HCT116 (cell line): ENCODE measurements at regions not wholly inside any gene's neighbourhood (a gene's known extent, or its start where the extent isn't known, plus 50 kb on each side); places are given as distances from the start of the nearest gene placed in this dataset.

Experiments
- ATAC-seq: fragments of 200-7000 bp; cut with Tn5 transposase; 2 replicates; pipeline ENCODE4 v1.9.1; 2020; ENCODE audit warnings: mild to moderate bottlenecking, moderate library complexity
- BruUV-seq: library from RNA; stranded (reverse); fragments of 400-500 nt; replicated peaks from 2 replicates; lab custom pipeline; 2021; lab: Mats Ljungman, UMichigan
- CTCF ChIA-PET: fragments of 300-600 bp; sonication (Branson Sonifier 250); formaldehyde crosslinking; loops from one replicate; lab custom pipeline; 2021; ENCODE audit warnings: antibody characterized with exemption; lab: Charles Lee
- POLR2A ChIA-PET: fragments of 300-600, 350-600 bp; sonication (Branson Sonifier 250); formaldehyde crosslinking; loops from one replicate; lab custom pipeline; 2021; ENCODE audit warnings: antibody characterized with exemption; lab: Charles Lee
- RAD21 ChIA-PET, 2 experiments: fragments of 300-600 bp; sonication (Branson Sonifier 250); formaldehyde crosslinking; loops; one replicate each; lab custom pipeline; 2023; ENCODE audit warnings: low total read pairs in 2 of 2; ENCODE audit not compliant: uncharacterized antibody in 2 of 2, unreplicated experiment in 2 of 2, low non-redundant PET in 1 of 2; lab: Charles Lee
- DNase-seq: peaks from one replicate; pipeline ENCODE4 v3.0.0-alpha.2; 2010; ENCODE audit warnings: low read depth, low spot score
- H2AFZ ChIP-seq: fragments of 200-600 bp; shearing (Covaris generic), sonication (generic); 2 replicates; pipeline ENCODE4 v1.6.1; 2017; ENCODE audit warnings: low read depth, mixed run types, mixed read lengths, antibody characterized with exemption, low read length; ENCODE audit not compliant: poor library complexity, severe bottlenecking
- H3K27ac ChIP-seq: 2 replicates; pipeline ENCODE4 v1.5.1; 2012; ENCODE audit warnings: low read depth, low read length
- H3K27me3 ChIP-seq: fragments of 200-600 bp; sonication (generic); 2 replicates; pipeline ENCODE4 v1.6.1; 2016; ENCODE audit warnings: mixed run types, low read length, mixed read lengths; ENCODE audit not compliant: insufficient read depth
- H3K36me3 ChIP-seq, 2 experiments: fragments of 200-500 bp in 1 of 2; fragments of 200-600 bp in 1 of 2; sonication (Bioruptor generic) in 1 of 2; sonication (generic) in 1 of 2; 2 replicates each; pipeline versions ENCODE4 v1.5.1 to v1.6.1; 2014 to 2016; ENCODE audit warnings: low read length in 2 of 2, inconsistent platforms in 1 of 2, mixed read lengths in 1 of 2, mixed run types in 1 of 2; ENCODE audit not compliant: insufficient read depth in 2 of 2, control insufficient read depth in 1 of 2
- H3K4me1 ChIP-seq, 2 experiments: fragments of 200-600 bp in 1 of 2; sonication (generic) in 1 of 2; 2 replicates each; pipeline versions ENCODE4 v1.5.1 to v1.6.1; 2012 to 2017; ENCODE audit warnings: low read length in 2 of 2, inconsistent platforms in 1 of 2, mild to moderate bottlenecking in 1 of 2, mixed read lengths in 1 of 2, mixed run types in 1 of 2, moderate library complexity in 1 of 2; ENCODE audit not compliant: insufficient read depth in 2 of 2, control insufficient read depth in 1 of 2
- H3K4me2 ChIP-seq: fragments of 200-600 bp; sonication (generic); 2 replicates; pipeline ENCODE4 v1.6.1; 2017; ENCODE audit warnings: mixed run types, low read length, mixed read lengths
- H3K4me3 ChIP-seq, 2 experiments: fragments of 200-600 bp in 1 of 2; sonication (generic) in 1 of 2; replicated peaks in 1 of 2; 2 replicates each; pipeline ENCODE4 v1.5.1; 2011 to 2016; ENCODE audit warnings: low read length in 2 of 2, control low read depth in 1 of 2, low read depth in 1 of 2, mild to moderate bottlenecking in 1 of 2, mixed read lengths in 1 of 2, mixed run types in 1 of 2
- H3K79me2 ChIP-seq: fragments of 200-600 bp; sonication (generic); 2 replicates; pipeline ENCODE4 v1.6.1; 2017; ENCODE audit warnings: mild to moderate bottlenecking, mixed run types, low read length, moderate library complexity, mixed read lengths; ENCODE audit not compliant: insufficient read depth
- H3K9ac ChIP-seq: fragments of 200-600 bp; sonication (generic); 2 replicates; pipeline ENCODE4 v1.6.1; 2016; ENCODE audit warnings: low read length, mixed read lengths
- H3K9me2 ChIP-seq: fragments of 200-600 bp; sonication (generic), shearing (Covaris generic); 2 replicates; pipeline ENCODE4 v1.6.1; 2017; ENCODE audit warnings: mixed run types, mild to moderate bottlenecking, moderate library complexity; ENCODE audit not compliant: insufficient read depth
- H3K9me3 ChIP-seq, 2 experiments: fragments of 200-500 bp in 1 of 2; fragments of 200-600 bp in 1 of 2; sonication (Bioruptor generic) in 1 of 2; sonication (generic) in 1 of 2; 2 replicates each; pipeline ENCODE4 v1.6.1; 2014 to 2017; ENCODE audit warnings: low read length in 2 of 2, mixed read lengths in 2 of 2, inconsistent platforms in 1 of 2, low read depth in 1 of 2, mild to moderate bottlenecking in 1 of 2, mixed run types in 1 of 2, moderate library complexity in 1 of 2; ENCODE audit not compliant: control insufficient read depth in 1 of 2, insufficient read depth in 1 of 2
- H4K20me1 ChIP-seq: fragments of 200-600 bp; sonication (generic), shearing (Covaris generic); 2 replicates; pipeline ENCODE4 v1.6.1; 2017; ENCODE audit warnings: mixed run types, mild to moderate bottlenecking, moderate library complexity; ENCODE audit not compliant: insufficient read depth
- ATF3 ChIP-seq: IDR thresholded peaks from 2 replicates; pipeline ENCODE4 v1.6.1; 2012
- CBX3 ChIP-seq: IDR thresholded peaks from 2 replicates; pipeline ENCODE4 v1.6.1; 2012; ENCODE audit warnings: low read depth
- EGR1 ChIP-seq: IDR thresholded peaks from 2 replicates; pipeline ENCODE4 v1.6.1; 2012; ENCODE audit warnings: low read depth
- EZH2 ChIP-seq: fragments of 200-600 bp; sonication (generic); IDR thresholded peaks from 2 replicates; pipeline ENCODE4 v1.6.1; 2017; ENCODE audit warnings: antibody characterized with exemption, mixed run types
- EZH2phosphoT487 ChIP-seq: fragments of 200-600 bp; IDR thresholded peaks from 2 replicates; pipeline ENCODE4 v1.6.1; 2018; ENCODE audit warnings: antibody characterized with exemption, borderline replicate concordance
- FOSL1 ChIP-seq: IDR thresholded peaks from 2 replicates; pipeline ENCODE4 v1.6.1; 2012; ENCODE audit warnings: low read depth
- JUND ChIP-seq: IDR thresholded peaks from 2 replicates; pipeline ENCODE4 v1.6.1; 2012
- MAX ChIP-seq: IDR thresholded peaks from 2 replicates; pipeline ENCODE4 v1.6.1; 2012
- POLR2A ChIP-seq: IDR thresholded peaks from 2 replicates; pipeline ENCODE4 v1.7.0; 2011; ENCODE audit warnings: borderline replicate concordance; ENCODE audit not compliant: insufficient read depth, insufficient read length; ENCODE audit errors: extremely low read depth
- POLR2AphosphoS5 ChIP-seq: IDR thresholded peaks from 2 replicates; pipeline ENCODE4 v1.6.1; 2011; ENCODE audit warnings: mild to moderate bottlenecking, low read depth, low read length, moderate library complexity
- SIN3A ChIP-seq: IDR thresholded peaks from 2 replicates; pipeline ENCODE4 v1.6.1; 2012; ENCODE audit warnings: low read depth
- SP1 ChIP-seq: IDR thresholded peaks from 2 replicates; pipeline ENCODE4 v1.6.1; 2012; ENCODE audit warnings: low read depth
- SRF ChIP-seq: IDR thresholded peaks from 2 replicates; pipeline ENCODE4 v1.6.1; 2012; ENCODE audit warnings: low read depth
- TCF7L2 ChIP-seq: IDR thresholded peaks from 2 replicates; pipeline ENCODE4 v1.7.0; 2011; ENCODE audit warnings: borderline replicate concordance, inconsistent platforms; ENCODE audit not compliant: insufficient read depth, insufficient read length; ENCODE audit errors: extremely low read depth
- YY1 ChIP-seq: IDR thresholded peaks from 2 replicates; pipeline ENCODE4 v1.6.1; 2011; ENCODE audit warnings: low read length, low read depth, moderate library complexity, mild to moderate bottlenecking; ENCODE audit not compliant: insufficient replicate concordance; ENCODE audit errors: extremely low read depth
- ZBTB33 ChIP-seq: IDR thresholded peaks from 2 replicates; pipeline ENCODE4 v1.6.1; 2011; ENCODE audit warnings: mild to moderate bottlenecking, low read length, moderate library complexity; ENCODE audit not compliant: insufficient replicate concordance; ENCODE audit errors: extremely low read depth
- ZFX ChIP-seq: fragments of 450-650 bp; IDR thresholded peaks from 2 replicates; pipeline ENCODE4 v1.6.1; 2017
- ZNF274 ChIP-seq: fragments of 200-500 bp; sonication (Bioruptor generic); IDR thresholded peaks from 2 replicates; pipeline ENCODE4 v1.6.1; 2014; ENCODE audit warnings: mild to moderate bottlenecking, low read depth, low read length, inconsistent platforms
- intact Hi-C: fragments of 100-400 bp; cut with micrococcal nuclease; formaldehyde crosslinking; loops from 2 replicates; pipeline ENCODE4 v1.10.0; 2022
- TF ChIP-seq, protein P1 (sequence below), 3 experiments: fragments of 200-600 bp in 1 of 3; sonication (generic) in 1 of 3; IDR thresholded peaks in 2 of 3; conservative IDR thresholded peaks in 1 of 3; 2 replicates each; pipeline ENCODE4 v1.5.1; 2012 to 2017; ENCODE audit warnings: low read depth in 2 of 3, low read length in 2 of 3, antibody characterized with exemption in 1 of 3, borderline replicate concordance in 1 of 3, control low read depth in 1 of 3, mild to moderate bottlenecking in 1 of 3, mixed read lengths in 1 of 3, mixed run types in 1 of 3, moderate library complexity in 1 of 3; ENCODE audit not compliant: insufficient read depth in 1 of 3
- TF ChIP-seq, protein P2 (sequence below): IDR thresholded peaks from 2 replicates; pipeline ENCODE4 v1.6.1; 2012; ENCODE audit warnings: low read depth

GRCh38 chr3:88235102-88235501 is 85.3 kb downstream of the C3orf38 start:
- Histone ChIP-seq H3K9ac (no peak overlapping the region), H3K27ac (no peak overlapping the region), H3K4me1 (peaks cover 0 to 3% of the 10 kb centered on the region in 2 experiments; a peak in 1 of 4 replicates), H3K27me3 (no peaks in the 10 kb centered on the region), H3K9me2 (no peaks in the 10 kb centered on the region), H3K4me2 (no peak overlapping the region), H3K9me3 (no peaks in the 10 kb centered on the region), H3K36me3 (no peaks in the 10 kb centered on the region; a peak in 1 of 4 replicates), H3K79me2 (no peaks in the 10 kb centered on the region), H3K4me3 (no peak overlapping the region), H4K20me1 (no peaks in the 10 kb centered on the region), H2AFZ (no peak overlapping the region)
- intact Hi-C loops: no loop called here
- DNase-seq (no peak), ATAC-seq (no peak)
- no peak for TF ChIP-seq SIN3A
- no peak for TF ChIP-seq EZH2phosphoT487
- no peak for TF ChIP-seq EGR1
- TF ChIP-seq CBX3: no peak
- TF ChIP-seq TCF7L2: no peak
- TF ChIP-seq MAX: no peak
- no peak for TF ChIP-seq YY1
- TF ChIP-seq SP1: no peak
- TF ChIP-seq JUND: no peak
- no peak for TF ChIP-seq EZH2
- TF ChIP-seq, protein P1, sequence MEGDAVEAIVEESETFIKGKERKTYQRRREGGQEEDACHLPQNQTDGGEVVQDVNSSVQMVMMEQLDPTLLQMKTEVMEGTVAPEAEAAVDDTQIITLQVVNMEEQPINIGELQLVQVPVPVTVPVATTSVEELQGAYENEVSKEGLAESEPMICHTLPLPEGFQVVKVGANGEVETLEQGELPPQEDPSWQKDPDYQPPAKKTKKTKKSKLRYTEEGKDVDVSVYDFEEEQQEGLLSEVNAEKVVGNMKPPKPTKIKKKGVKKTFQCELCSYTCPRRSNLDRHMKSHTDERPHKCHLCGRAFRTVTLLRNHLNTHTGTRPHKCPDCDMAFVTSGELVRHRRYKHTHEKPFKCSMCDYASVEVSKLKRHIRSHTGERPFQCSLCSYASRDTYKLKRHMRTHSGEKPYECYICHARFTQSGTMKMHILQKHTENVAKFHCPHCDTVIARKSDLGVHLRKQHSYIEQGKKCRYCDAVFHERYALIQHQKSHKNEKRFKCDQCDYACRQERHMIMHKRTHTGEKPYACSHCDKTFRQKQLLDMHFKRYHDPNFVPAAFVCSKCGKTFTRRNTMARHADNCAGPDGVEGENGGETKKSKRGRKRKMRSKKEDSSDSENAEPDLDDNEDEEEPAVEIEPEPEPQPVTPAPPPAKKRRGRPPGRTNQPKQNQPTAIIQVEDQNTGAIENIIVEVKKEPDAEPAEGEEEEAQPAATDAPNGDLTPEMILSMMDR (IDR thresholded peaks at IDR 0.05 in 2 of 3, conservative IDR thresholded peaks at IDR 0.05 in 1 of 3; ENCODE audit: borderline replicate concordance in 1 of 3, insufficient read depth in 1 of 3, low read depth in 2 of 3, low read length in 2 of 3): no peak
- TF ChIP-seq FOSL1: no peak
- no peak for TF ChIP-seq ZFX
- TF ChIP-seq ATF3: no peak
- no peak for TF ChIP-seq POLR2AphosphoS5
- TF ChIP-seq SRF: no peak
- TF ChIP-seq ZNF274: no peak
- TF ChIP-seq ZBTB33: no peak
- no peak for TF ChIP-seq POLR2A
- TF ChIP-seq, protein P2, sequence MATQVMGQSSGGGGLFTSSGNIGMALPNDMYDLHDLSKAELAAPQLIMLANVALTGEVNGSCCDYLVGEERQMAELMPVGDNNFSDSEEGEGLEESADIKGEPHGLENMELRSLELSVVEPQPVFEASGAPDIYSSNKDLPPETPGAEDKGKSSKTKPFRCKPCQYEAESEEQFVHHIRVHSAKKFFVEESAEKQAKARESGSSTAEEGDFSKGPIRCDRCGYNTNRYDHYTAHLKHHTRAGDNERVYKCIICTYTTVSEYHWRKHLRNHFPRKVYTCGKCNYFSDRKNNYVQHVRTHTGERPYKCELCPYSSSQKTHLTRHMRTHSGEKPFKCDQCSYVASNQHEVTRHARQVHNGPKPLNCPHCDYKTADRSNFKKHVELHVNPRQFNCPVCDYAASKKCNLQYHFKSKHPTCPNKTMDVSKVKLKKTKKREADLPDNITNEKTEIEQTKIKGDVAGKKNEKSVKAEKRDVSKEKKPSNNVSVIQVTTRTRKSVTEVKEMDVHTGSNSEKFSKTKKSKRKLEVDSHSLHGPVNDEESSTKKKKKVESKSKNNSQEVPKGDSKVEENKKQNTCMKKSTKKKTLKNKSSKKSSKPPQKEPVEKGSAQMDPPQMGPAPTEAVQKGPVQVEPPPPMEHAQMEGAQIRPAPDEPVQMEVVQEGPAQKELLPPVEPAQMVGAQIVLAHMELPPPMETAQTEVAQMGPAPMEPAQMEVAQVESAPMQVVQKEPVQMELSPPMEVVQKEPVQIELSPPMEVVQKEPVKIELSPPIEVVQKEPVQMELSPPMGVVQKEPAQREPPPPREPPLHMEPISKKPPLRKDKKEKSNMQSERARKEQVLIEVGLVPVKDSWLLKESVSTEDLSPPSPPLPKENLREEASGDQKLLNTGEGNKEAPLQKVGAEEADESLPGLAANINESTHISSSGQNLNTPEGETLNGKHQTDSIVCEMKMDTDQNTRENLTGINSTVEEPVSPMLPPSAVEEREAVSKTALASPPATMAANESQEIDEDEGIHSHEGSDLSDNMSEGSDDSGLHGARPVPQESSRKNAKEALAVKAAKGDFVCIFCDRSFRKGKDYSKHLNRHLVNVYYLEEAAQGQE: no peak
- ChIA-PET CTCF (no interaction called here), RAD21 (no interaction called here), POLR2A (no interaction called here)
- BruUV-seq: no TSS peak
